ENCODE measurements at regions not wholly inside any gene's neighbourhood (a gene's known extent, or its start where the extent isn't known, plus 50 kb on each side); places are given as distances from the start of the nearest gene placed in this dataset.

DNA sequence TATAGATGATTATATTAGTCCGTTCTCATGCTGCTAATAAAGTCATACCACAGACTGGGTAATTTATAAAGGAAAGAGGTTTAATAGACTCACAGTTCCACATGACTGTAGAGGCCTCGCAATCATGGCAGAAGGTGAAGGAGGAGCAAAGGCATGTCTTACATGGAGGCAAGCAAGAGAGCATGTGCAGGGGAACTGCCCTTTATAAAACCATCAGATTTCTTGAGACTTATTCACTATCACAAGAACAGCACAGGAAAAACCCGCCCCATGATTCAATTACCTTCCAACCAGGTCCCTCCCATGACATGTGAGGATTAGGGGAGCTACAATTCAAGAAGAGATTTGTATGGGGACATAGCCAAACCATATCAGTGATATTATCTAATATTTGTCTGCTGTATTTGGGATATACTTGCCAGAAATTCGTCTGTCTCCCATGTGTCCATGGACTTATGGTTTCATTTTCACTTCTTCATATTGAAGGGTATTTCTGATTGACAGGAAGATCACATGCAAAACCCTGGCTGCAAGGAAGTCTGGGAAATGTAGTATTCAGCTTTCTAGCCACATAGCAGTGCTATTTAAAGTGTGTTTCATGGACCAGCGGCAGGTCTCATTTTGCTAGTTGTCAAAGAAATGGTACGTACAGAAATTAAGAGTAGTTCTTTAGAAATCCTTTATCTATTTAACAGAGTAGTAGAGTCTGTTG, 50.5 kb upstream of the PAK5 start:
- Mint-ChIP-seq H3K27ac (no peak overlapping the region), H3K9me3 (peaks cover 2 to 3% of the 10 kb centered on the region in 2 donors), H3K36me3 (no peaks in the 10 kb centered on the region), H3K4me1 (no peaks in the 10 kb centered on the region), H3K4me3 (no peak overlapping the region), H3K27me3 (ENCODE audit: low read depth in 2 of 2) (no peaks in the 10 kb centered on the region)
- Histone ChIP-seq H3K27ac (ENCODE audit: low read length) (no peak overlapping the region), H3K9me3 (ENCODE audit: control insufficient read depth, insufficient read depth, low read length) (no peaks in the 10 kb centered on the region), H3K4me3 (ENCODE audit: low read length) (no peak overlapping the region), H3K36me3 (ENCODE audit: control insufficient read depth, insufficient read depth, low read length) (no peaks in the 10 kb centered on the region), H3K27me3 (ENCODE audit: control insufficient read depth, insufficient read depth, low read length) (no peaks in the 10 kb centered on the region), H3K4me1 (ENCODE audit: control insufficient read depth, insufficient read depth, low read length) (no peaks in the 10 kb centered on the region)
- 95% methylated on average over 2 of the region's 6 CpGs for WGBS (ENCODE audit: insufficient coverage)
- TF ChIP-seq CTCF (IDR thresholded peaks at IDR 0.05), result no peak
- ATAC-seq, result no peak
- intact Hi-C loops (cut with micrococcal nuclease), result no loop called here
- DNase-seq, result no peak

Data from natural killer cell (primary cell).